ENCODE measurements at regions not wholly inside any gene's neighbourhood (a gene's known extent, or its start where the extent isn't known, plus 50 kb on each side); places are given as distances from the start of the nearest gene placed in this dataset.

- no peak for DNase-seq (ENCODE audit: low spot score)
These were observed 470.6 kb upstream of the CDH5 start for GRCh38 chr16:65895906-65896305.

GRCh38 chr16:65895486-65895885 lies 471.0 kb upstream of the CDH5 start:
- DNase-seq (ENCODE audit: low spot score) = no peak

- DNase-seq (ENCODE audit: low spot score) = no peak
These were observed 476.3 kb upstream of the CDH5 start for GRCh38 chr16:65890203-65890602.

- DNase-seq (ENCODE audit: low spot score) = peak; percentile 42
These were observed 476.9 kb upstream of the CDH5 start for GRCh38 chr16:65889533-65889966.

GRCh38 chr16:65888201-65888600 lies 478.3 kb upstream of the CDH5 start:
- DNase-seq (ENCODE audit: low spot score) = no peak

GRCh38 chr16:65884018-65884417 lies 482.5 kb upstream of the CDH5 start:
- DNase-seq (ENCODE audit: low spot score) = no peak

GRCh38 chr16:65878347-65878746 lies 488.1 kb upstream of the CDH5 start:
- no peak for DNase-seq (ENCODE audit: low spot score)

- no peak for DNase-seq (ENCODE audit: low spot score)
These were observed 489.9 kb upstream of the CDH5 start for GRCh38 chr16:65876624-65877023.

GRCh38 chr16:65876056-65876408 lies 490.5 kb upstream of the CDH5 start:
- no peak for DNase-seq (ENCODE audit: low spot score)

- DNase-seq (ENCODE audit: low spot score) = no peak
These were observed 491.0 kb upstream of the CDH5 start for GRCh38 chr16:65875381-65876055.

GRCh38 chr16:65869261-65869660 lies 497.2 kb upstream of the CDH5 start:
- DNase-seq (ENCODE audit: low spot score) = no peak

- no peak for DNase-seq (ENCODE audit: low spot score)
These were observed 499.1 kb upstream of the CDH5 start for GRCh38 chr16:65867276-65867960.

GRCh38 chr16:65863236-65863635 lies 503.3 kb upstream of the CDH5 start:
- no peak for DNase-seq (ENCODE audit: low spot score)

GRCh38 chr16:65861131-65861731 lies 505.3 kb upstream of the CDH5 start:
- DNase-seq (ENCODE audit: low spot score) = no peak

- no peak for DNase-seq (ENCODE audit: low spot score)
These were observed 511.0 kb upstream of the CDH5 start for GRCh38 chr16:65855171-65856145.

- DNase-seq (ENCODE audit: low spot score) = no peak
These were observed 520.3 kb upstream of the CDH5 start for GRCh38 chr16:65846210-65846602.

GRCh38 chr16:65845466-65846209 lies 520.9 kb upstream of the CDH5 start:
- no peak for DNase-seq (ENCODE audit: low spot score)

GRCh38 chr16:65843941-65844340 lies 522.5 kb upstream of the CDH5 start:
- no peak for DNase-seq (ENCODE audit: low spot score)

- no peak for DNase-seq (ENCODE audit: low spot score)
These were observed 524.4 kb upstream of the CDH5 start for GRCh38 chr16:65842067-65842466.

- DNase-seq (ENCODE audit: low spot score) = no peak
These were observed 528.5 kb upstream of the CDH5 start for GRCh38 chr16:65838001-65838400.

GRCh38 chr16:65837464-65837863 lies 529.0 kb upstream of the CDH5 start:
- no peak for DNase-seq (ENCODE audit: low spot score)

GRCh38 chr16:65834688-65835087 lies 531.8 kb upstream of the CDH5 start:
- DNase-seq (ENCODE audit: low spot score) = no peak
